Esophagus squamous epithelium (tissue), 5 donors: ENCODE measurements at regions not wholly inside any gene's neighbourhood (a gene's known extent, or its start where the extent isn't known, plus 50 kb on each side); places are given as distances from the start of the nearest gene placed in this dataset.

Source experiments
- DNase-seq: peaks from one replicate; lab custom pipeline; 2025; lab: John Stamatoyannopoulos, UW
- H3K27ac ChIP-seq, 4 donors: fragments of 200-600 bp; sonication (generic); one replicate each; pipeline ENCODE4 v1.5.1; 2016 to 2019; ENCODE audit warnings: mild to moderate bottlenecking in 1 of 4
- H3K27me3 ChIP-seq, 4 donors: fragments of 200-600 bp; sonication (generic); 1 replicate in 3 of 4; 2 replicates in 1 of 4; pipeline versions ENCODE4 v1.5.1 to v1.6.0; 2017 to 2021; ENCODE audit warnings: antibody characterized with exemption in 1 of 4
- H3K36me3 ChIP-seq, 3 donors: fragments of 200-600 bp; sonication (generic); one replicate each; pipeline ENCODE4 v1.5.1; 2016 to 2019
- H3K4me1 ChIP-seq, 3 donors: fragments of 200-600 bp; sonication (generic); one replicate each; pipeline ENCODE4 v1.5.1; 2017 to 2019
- H3K4me3 ChIP-seq, 4 donors: fragments of 200-600 bp; sonication (generic); 1 replicate in 3 of 4; 2 replicates in 1 of 4; pipeline ENCODE4 v1.5.1; 2016 to 2019; ENCODE audit warnings: mild to moderate bottlenecking in 2 of 4, moderate library complexity in 1 of 4
- H3K9me3 ChIP-seq, 3 donors: fragments of 200-600 bp; sonication (generic); one replicate each; pipeline ENCODE4 v1.5.1; 2016 to 2019
- CTCF ChIP-seq, 6 experiments: fragments of 450-650 bp in 4 of 6; fragments of 200-600 bp in 2 of 6; sonication (generic) in 2 of 6; IDR thresholded peaks; one replicate each; pipeline ENCODE4 v1.5.1; 2016 to 2019; ENCODE audit warnings: antibody characterized with exemption in 6 of 6, mild to moderate bottlenecking in 4 of 6, moderate library complexity in 4 of 6
- POLR2A ChIP-seq, 4 donors: fragments of 450-650 bp; IDR thresholded peaks; one replicate each; pipeline ENCODE4 v1.6.1; 2017; ENCODE audit warnings: antibody characterized with exemption in 4 of 4, mild to moderate bottlenecking in 4 of 4, moderate library complexity in 3 of 4
- WGBS, 2 donors: methylation state at CpG; one replicate each; pipeline ENCODE4 v1.1.5; 2018; 5-methylcytosine and 5-hydroxymethylcytosine counted together
- intact Hi-C: fragments of 100-400 bp; cut with DNase I; formaldehyde crosslinking; loops from one replicate; pipeline ENCODE4 v1.15.0; 2022
- donor health status: DM: yes; HTN: yes; CAD: no.

GRCh38 chr3:83632526-83632925 is 1326.3 kb upstream of the CADM2 start:
- Histone ChIP-seq H3K27me3 (no peaks in the 10 kb centered on the region), H3K27ac (no peak overlapping the region), H3K4me3 (no peak overlapping the region), H3K4me1 (no peaks in the 10 kb centered on the region), H3K36me3 (no peaks in the 10 kb centered on the region), H3K9me3 (peaks cover 0 to 11% (median 0%) of the 10 kb centered on the region in 3 donors)
- intact Hi-C loops = no loop called here
- no peak for DNase-seq
- no peak for TF ChIP-seq POLR2A (IDR thresholded peaks at IDR 0.05)
- TF ChIP-seq CTCF (IDR thresholded peaks at IDR 0.05) = no peak

- intact Hi-C loops = no loop called here
- Histone ChIP-seq H3K27ac (no peak overlapping the region), H3K27me3 (no peaks in the 10 kb centered on the region), H3K9me3 (peaks cover 0 to 11% (median 0%) of the 10 kb centered on the region in 3 donors), H3K4me1 (no peaks in the 10 kb centered on the region), H3K36me3 (no peaks in the 10 kb centered on the region), H3K4me3 (no peak overlapping the region)
- 72 to 78% methylated on average over 9 to 10 of the region's 10 CpGs for WGBS, 2 donors
- TF ChIP-seq CTCF (IDR thresholded peaks at IDR 0.05) (no peak), POLR2A (IDR thresholded peaks at IDR 0.05) (no peak)
- DNase-seq = no peak
Measured at GRCh38 chr3:83633758-83634157, 1325.0 kb upstream of the CADM2 start.

- no peak for DNase-seq
- Histone ChIP-seq H3K4me1 (no peaks in the 10 kb centered on the region), H3K36me3 (no peaks in the 10 kb centered on the region), H3K27me3 (no peaks in the 10 kb centered on the region), H3K4me3 (no peak overlapping the region), H3K27ac (no peak overlapping the region), H3K9me3 (peaks cover 0 to 7% (median 0%) of the 10 kb centered on the region in 3 donors)
- intact Hi-C loops = no loop called here
- 86 to 95% methylated on average over 4 to 7 of the region's 8 CpGs for WGBS, 2 donors
- TF ChIP-seq POLR2A (IDR thresholded peaks at IDR 0.05) (no peak), CTCF (IDR thresholded peaks at IDR 0.05) (no peak)
Measured at GRCh38 chr3:83649692-83650091, 1309.1 kb upstream of the CADM2 start.

- H3K27ac ChIP-seq = no peak overlapping the region
- no peaks in the 10 kb centered on the region for H3K36me3 ChIP-seq
- no peak for DNase-seq
- H3K4me1 ChIP-seq = no peaks in the 10 kb centered on the region
- TF ChIP-seq CTCF (IDR thresholded peaks at IDR 0.05) = no peak
- no peak for TF ChIP-seq POLR2A (IDR thresholded peaks at IDR 0.05)
- H3K4me3 ChIP-seq = no peak overlapping the region
- H3K27me3 ChIP-seq = no peaks in the 10 kb centered on the region
- 92 to 96% methylated on average over 1 of the region's 1 CpG for WGBS, 2 donors
- intact Hi-C loops = no loop called here
- peaks cover 0 to 2% (median 0%) of the 10 kb centered on the region in 3 donors for H3K9me3 ChIP-seq
Measured at GRCh38 chr3:83655083-83655482, 1303.7 kb upstream of the CADM2 start.

- DNase-seq = no peak
- no peaks in the 10 kb centered on the region for H3K36me3 ChIP-seq
- WGBS, 2 donors = 62 to 71% methylated on average over 4 of the region's 4 CpGs
- no peak overlapping the region for H3K27ac ChIP-seq
- no peaks in the 10 kb centered on the region for H3K9me3 ChIP-seq
- H3K4me3 ChIP-seq = no peak overlapping the region
- TF ChIP-seq CTCF (IDR thresholded peaks at IDR 0.05) (no peak), POLR2A (IDR thresholded peaks at IDR 0.05) (no peak)
- no peaks in the 10 kb centered on the region for H3K4me1 ChIP-seq
- intact Hi-C loops = no loop called here
- H3K27me3 ChIP-seq = no peaks in the 10 kb centered on the region
Measured at GRCh38 chr3:83662381-83662960, 1296.3 kb upstream of the CADM2 start.
